ENCODE measurements at regions not wholly inside any gene's neighbourhood (a gene's known extent, or its start where the extent isn't known, plus 50 kb on each side); places are given as distances from the start of the nearest gene placed in this dataset.

DNA sequence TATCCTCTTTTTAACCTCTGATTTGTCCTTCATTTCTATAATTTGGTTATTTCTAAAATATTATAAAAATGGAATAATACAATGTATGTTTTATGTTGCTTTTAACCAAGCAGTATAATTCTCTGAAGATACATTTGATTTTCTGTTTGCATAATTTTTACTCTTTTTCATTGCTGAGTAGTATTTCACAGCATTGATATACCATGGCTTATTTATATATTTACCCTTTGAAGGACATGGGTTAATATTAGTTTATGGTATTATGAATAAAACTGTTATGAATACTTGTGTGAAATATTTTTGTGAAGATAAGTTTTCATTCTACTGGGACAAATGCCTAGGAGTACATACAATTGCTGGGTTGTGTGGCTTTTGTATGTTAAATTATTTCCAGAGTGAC is 748.6 kb downstream of the TENT5A start:
- no peak for TF ChIP-seq POLR2AphosphoS5 (IDR thresholded peaks at IDR 0.05)
- no peak for TF ChIP-seq CTCF (IDR thresholded peaks at IDR 0.05)

Data from stomach (tissue), 4 donors.